ENCODE measurements at regions not wholly inside any gene's neighbourhood (a gene's known extent, or its start where the extent isn't known, plus 50 kb on each side); places are given as distances from the start of the nearest gene placed in this dataset.

DNA sequence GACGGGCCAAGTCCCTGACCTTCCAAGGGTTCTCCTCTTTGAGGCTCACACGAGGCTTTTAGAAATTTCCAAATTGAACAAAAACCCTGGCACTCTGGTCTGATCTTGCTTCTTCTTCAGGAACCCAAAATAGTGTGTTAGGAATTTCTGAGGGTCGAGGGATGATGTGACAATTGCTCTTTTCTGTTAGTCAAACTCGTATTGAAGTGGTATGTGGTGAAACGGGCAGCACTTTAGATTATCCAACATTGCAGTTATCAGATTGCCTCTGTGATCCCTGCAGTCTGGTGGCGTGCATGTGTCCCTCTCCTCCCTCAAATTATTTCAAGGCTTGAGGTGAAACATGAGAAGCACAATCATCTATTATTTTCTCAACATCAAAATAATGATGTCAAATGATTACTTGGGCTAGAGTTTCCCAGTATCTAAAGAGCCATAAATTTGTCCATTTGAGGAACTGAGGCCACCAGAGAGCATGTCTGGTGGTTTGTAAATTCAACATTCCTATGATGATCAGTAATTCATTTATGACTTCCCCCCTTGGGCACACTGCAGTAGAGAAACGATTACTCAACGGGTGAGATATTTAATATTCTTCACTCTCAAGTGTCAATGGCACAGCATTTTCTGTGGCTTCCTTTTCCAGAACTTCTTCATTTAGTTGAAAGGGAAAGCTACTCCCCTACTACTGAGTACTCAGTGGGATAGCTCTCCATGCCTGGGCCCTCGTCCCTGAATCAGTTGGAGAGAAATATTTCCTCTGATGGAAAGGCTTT lies 308.6 kb upstream of the MAP3K7 start:
- Histone ChIP-seq H2BK12ac (ENCODE audit: low read depth, low read length) (no peak overlapping the region), H3K56ac (replicated peaks; ENCODE audit: insufficient read length, low read depth, low read length) (no peak overlapping the region), H3K4ac (replicated peaks; ENCODE audit: insufficient read length, low read depth, low read length) (no peak overlapping the region), H3K27ac (ENCODE audit: low read depth, low read length) (no peak overlapping the region), H3K27me3 (replicated peaks in 1 of 4; ENCODE audit: control insufficient read depth in 3 of 4, extremely low read depth in 1 of 4, insufficient read depth in 3 of 4, low read length in 3 of 4) (no peaks in the 10 kb centered on the region), H2BK20ac (ENCODE audit: low read length) (no peak overlapping the region), H2BK5ac (ENCODE audit: low read depth, low read length) (no peak overlapping the region), H4K20me1 (replicated peaks in 1 of 2; ENCODE audit: control insufficient read depth in 1 of 2, insufficient read depth in 2 of 2, low read length in 2 of 2) (no peaks in the 10 kb centered on the region), H3K23me2 (ENCODE audit: low read depth, low read length) (no peaks in the 10 kb centered on the region), H3K79me2 (ENCODE audit: control insufficient read depth in 1 of 2, insufficient read depth in 2 of 2, low read length in 2 of 2) (no peaks in the 10 kb centered on the region), H2BK15ac (ENCODE audit: low read length) (no peak overlapping the region), H3K9me3 (ENCODE audit: insufficient read depth in 2 of 2, low read depth in 1 of 2, low read length in 1 of 2) (no peaks in the 10 kb centered on the region), H3K4me3 (ENCODE audit: extremely low read depth in 1 of 4, insufficient read depth in 2 of 4, low read depth in 3 of 4, low read length in 4 of 4) (no peak overlapping the region), H4K5ac (ENCODE audit: insufficient read length, low read depth, low read length) (no peak overlapping the region), H2AK5ac (ENCODE audit: low read depth, low read length) (no peak overlapping the region), H3K23ac (ENCODE audit: insufficient read length) (no peak overlapping the region), H4K91ac (replicated peaks; ENCODE audit: insufficient read length, low read length) (no peak overlapping the region), H3K9ac (replicated peaks in 1 of 4; ENCODE audit: extremely low read depth in 1 of 4, low read depth in 3 of 4, low read length in 3 of 4) (no peak overlapping the region), H3K18ac (ENCODE audit: extremely low read depth, low read length) (no peak overlapping the region), H3K14ac (ENCODE audit: insufficient read length) (no peak overlapping the region), H2AFZ (ENCODE audit: low read length) (no peak overlapping the region), H3K36me3 (ENCODE audit: control insufficient read depth in 2 of 4, insufficient read depth in 4 of 4, low read length in 3 of 4) (no peaks in the 10 kb centered on the region; a peak in 1 of 8 replicates), H4K8ac (ENCODE audit: extremely low read depth, insufficient read depth, low read length) (no peak overlapping the region), H3K79me1 (ENCODE audit: low read depth, low read length) (no peaks in the 10 kb centered on the region), H3K4me1 (replicated peaks in 1 of 4; ENCODE audit: control insufficient read depth in 3 of 4, insufficient read depth in 4 of 4, low read length in 3 of 4) (peaks cover 0 to 6% (median 3%) of the 10 kb centered on the region in 4 experiments; a peak in 3 of 7 replicates), H2BK120ac (replicated peaks; ENCODE audit: low read depth, low read length) (no peak overlapping the region), H3K4me2 (ENCODE audit: insufficient read depth in 1 of 2, low read depth in 2 of 2, low read length in 2 of 2) (no peak overlapping the region)
- POLR2A ChIA-PET (ENCODE audit: partially characterized antibody), result no interaction called here
- no peak for DNase-seq (ENCODE audit: low read depth in 1 of 2, low spot score in 2 of 2)
- WGBS, 2 experiments (ENCODE audit: extremely low coverage in 1 of 2, insufficient coverage in 1 of 2, insufficient read length in 1 of 2, insufficient replicate concordance in 2 of 2, low coverage in 1 of 2, low lambda C conversion rate in 2 of 2, missing lambda C conversion rate in 1 of 2), result 92% methylated on average over 9 of the region's 9 CpGs; no CpG with 5 or more reads in 1 of the 2 experiments
- CTCF ChIA-PET (ENCODE audit: partially characterized antibody), result interaction anchor here (0.7 kb wide), 2 partner anchors 962 to 1227 kb away, joined by 3 to 5 read pairs; no protein-coding TSS in a partner anchor
- no peak for TF ChIP-seq KDM4A (IDR thresholded peaks at IDR 0.05; ENCODE audit: low read depth, low read length, severe bottlenecking)
- no peak for TF ChIP-seq BCL11A (IDR thresholded peaks at IDR 0.05; ENCODE audit: low read depth in 2 of 2, low read length in 2 of 2)
- FAIRE-seq, result no peak

Measured in H1 (cell line).